ENCODE measurements at regions not wholly inside any gene's neighbourhood (a gene's known extent, or its start where the extent isn't known, plus 50 kb on each side); places are given as distances from the start of the nearest gene placed in this dataset.

- TF ChIP-seq CTCF (IDR thresholded peaks at IDR 0.05) (no peak), POLR2A (IDR thresholded peaks at IDR 0.05) (no peak), EP300 (IDR thresholded peaks at IDR 0.05) (no peak)
Measured at GRCh38 chr2:120679526-120679925, 56.1 kb upstream of the GLI2 start.
